ENCODE measurements at regions not wholly inside any gene's neighbourhood (a gene's known extent, or its start where the extent isn't known, plus 50 kb on each side); places are given as distances from the start of the nearest gene placed in this dataset.

DNA sequence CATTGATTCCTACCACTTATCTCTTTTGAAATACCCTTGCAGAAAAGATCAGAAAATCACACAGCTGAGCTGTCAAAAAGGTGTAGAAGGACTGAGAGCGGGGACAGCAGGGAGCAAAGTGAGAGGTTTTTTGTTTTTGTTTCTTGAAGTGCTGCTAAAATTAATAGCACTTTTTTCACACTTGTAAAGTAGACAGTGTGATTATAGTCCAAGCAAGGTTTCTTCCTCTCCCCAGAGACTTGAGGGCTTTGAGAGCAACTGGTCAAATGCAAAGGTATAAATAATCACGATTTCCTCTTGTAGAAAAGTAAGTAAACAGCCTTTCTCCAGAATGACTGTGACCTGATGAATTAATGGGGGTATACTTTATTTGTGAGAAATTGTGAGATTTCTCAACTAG, 326.9 kb downstream of the ZNF608 start:
- no peak for DNase-seq (ENCODE audit: low read depth)
- TF ChIP-seq, protein P1, sequence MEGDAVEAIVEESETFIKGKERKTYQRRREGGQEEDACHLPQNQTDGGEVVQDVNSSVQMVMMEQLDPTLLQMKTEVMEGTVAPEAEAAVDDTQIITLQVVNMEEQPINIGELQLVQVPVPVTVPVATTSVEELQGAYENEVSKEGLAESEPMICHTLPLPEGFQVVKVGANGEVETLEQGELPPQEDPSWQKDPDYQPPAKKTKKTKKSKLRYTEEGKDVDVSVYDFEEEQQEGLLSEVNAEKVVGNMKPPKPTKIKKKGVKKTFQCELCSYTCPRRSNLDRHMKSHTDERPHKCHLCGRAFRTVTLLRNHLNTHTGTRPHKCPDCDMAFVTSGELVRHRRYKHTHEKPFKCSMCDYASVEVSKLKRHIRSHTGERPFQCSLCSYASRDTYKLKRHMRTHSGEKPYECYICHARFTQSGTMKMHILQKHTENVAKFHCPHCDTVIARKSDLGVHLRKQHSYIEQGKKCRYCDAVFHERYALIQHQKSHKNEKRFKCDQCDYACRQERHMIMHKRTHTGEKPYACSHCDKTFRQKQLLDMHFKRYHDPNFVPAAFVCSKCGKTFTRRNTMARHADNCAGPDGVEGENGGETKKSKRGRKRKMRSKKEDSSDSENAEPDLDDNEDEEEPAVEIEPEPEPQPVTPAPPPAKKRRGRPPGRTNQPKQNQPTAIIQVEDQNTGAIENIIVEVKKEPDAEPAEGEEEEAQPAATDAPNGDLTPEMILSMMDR (conservative IDR thresholded peaks at IDR 0.05; ENCODE audit: low read depth, low read length) = no peak
- H3K4me3 ChIP-seq (ENCODE audit: low read depth, low read length) = no peak overlapping the region

DNA sequence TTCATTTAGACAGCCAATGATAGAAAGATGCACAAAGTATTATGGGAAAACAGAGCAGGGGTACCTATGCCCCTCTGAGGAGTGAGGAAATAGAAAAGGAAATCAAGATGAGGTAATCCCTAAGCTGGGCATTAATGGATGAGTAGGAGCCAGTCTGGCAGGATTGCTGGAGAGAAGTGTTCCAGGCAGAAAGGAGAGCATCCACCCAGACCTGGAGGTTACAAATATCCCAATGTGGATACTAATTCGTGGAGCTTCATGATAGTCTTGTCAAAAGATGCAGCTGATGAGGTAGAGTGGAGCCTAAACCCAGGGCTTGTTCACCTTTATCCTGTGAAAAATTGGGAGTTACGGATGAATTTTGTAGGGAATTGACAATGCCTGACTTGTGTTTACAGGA, 328.0 kb downstream of the ZNF608 start:
- TF ChIP-seq, protein P1 (conservative IDR thresholded peaks at IDR 0.05; ENCODE audit: low read depth, low read length) = no peak
- no peak for DNase-seq (ENCODE audit: low read depth)
- H3K4me3 ChIP-seq (ENCODE audit: low read depth, low read length) = no peak overlapping the region

DNA sequence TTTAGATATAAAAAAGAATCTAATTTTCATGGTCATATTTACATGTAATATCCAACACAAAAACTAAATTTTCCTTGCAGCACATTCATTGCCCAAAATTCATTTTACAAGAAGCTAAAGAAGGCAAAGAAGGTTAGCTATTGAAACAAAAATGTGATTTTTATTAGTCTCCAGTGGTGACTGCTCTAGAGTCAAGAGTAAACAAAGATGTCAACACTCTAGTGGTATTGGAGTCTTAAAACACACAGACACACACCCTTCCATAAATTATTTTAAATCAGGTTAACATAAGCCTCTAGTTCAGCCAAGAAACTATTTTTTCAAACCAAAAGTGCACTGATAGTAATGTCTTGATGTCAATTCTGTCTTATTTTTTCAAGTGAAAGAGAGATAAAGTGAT, 329.2 kb downstream of the ZNF608 start:
- TF ChIP-seq, protein P1 (conservative IDR thresholded peaks at IDR 0.05; ENCODE audit: low read depth, low read length) = no peak
- DNase-seq (ENCODE audit: low read depth) = no peak
- H3K4me3 ChIP-seq (ENCODE audit: low read depth, low read length) = no peak overlapping the region

DNA sequence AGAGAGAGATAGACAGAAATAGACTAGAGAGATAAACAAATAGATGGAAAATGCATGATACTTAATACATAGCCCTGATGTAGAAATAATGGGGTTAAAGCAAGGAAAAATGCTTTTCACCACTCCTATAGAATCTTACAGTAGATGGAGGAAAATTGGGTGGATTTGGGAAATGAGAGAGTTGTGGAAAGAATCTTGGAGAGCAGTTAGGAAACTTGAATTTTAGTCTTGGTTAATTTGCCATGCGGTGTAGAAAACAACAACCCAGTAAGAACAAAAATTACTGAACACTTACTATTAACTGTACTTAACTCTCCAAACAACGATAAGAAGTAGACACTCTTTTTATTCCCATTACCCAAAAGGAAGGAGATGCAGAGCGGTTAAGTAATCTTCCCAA, 329.8 kb downstream of the ZNF608 start:
- H3K4me3 ChIP-seq (ENCODE audit: low read depth, low read length) = no peak overlapping the region
- no peak for DNase-seq (ENCODE audit: low read depth)
- TF ChIP-seq, protein P1 (conservative IDR thresholded peaks at IDR 0.05; ENCODE audit: low read depth, low read length) = no peak

DNA sequence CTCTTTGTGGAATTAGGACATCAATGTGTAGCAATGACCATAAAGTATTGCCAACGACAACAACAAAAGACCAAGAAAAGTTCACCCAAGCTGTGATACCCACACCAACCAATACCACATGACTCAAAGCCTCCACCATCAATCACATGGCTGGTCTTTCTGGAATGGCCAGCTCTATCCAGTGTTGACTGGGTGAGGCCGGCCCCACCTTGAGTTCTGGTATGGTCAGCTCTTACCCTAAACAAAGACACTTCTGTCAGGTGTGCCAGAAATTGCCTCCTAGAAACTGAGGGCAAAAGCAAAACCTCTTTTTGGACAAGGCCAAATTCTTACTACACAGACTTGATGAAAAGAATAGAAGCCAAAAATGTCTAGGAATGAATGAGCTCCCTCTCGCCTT, 331.5 kb downstream of the ZNF608 start:
- H3K4me3 ChIP-seq (ENCODE audit: low read depth, low read length) = no peak overlapping the region
- TF ChIP-seq, protein P1 (conservative IDR thresholded peaks at IDR 0.05; ENCODE audit: low read depth, low read length) = no peak
- no peak for DNase-seq (ENCODE audit: low read depth)

DNA sequence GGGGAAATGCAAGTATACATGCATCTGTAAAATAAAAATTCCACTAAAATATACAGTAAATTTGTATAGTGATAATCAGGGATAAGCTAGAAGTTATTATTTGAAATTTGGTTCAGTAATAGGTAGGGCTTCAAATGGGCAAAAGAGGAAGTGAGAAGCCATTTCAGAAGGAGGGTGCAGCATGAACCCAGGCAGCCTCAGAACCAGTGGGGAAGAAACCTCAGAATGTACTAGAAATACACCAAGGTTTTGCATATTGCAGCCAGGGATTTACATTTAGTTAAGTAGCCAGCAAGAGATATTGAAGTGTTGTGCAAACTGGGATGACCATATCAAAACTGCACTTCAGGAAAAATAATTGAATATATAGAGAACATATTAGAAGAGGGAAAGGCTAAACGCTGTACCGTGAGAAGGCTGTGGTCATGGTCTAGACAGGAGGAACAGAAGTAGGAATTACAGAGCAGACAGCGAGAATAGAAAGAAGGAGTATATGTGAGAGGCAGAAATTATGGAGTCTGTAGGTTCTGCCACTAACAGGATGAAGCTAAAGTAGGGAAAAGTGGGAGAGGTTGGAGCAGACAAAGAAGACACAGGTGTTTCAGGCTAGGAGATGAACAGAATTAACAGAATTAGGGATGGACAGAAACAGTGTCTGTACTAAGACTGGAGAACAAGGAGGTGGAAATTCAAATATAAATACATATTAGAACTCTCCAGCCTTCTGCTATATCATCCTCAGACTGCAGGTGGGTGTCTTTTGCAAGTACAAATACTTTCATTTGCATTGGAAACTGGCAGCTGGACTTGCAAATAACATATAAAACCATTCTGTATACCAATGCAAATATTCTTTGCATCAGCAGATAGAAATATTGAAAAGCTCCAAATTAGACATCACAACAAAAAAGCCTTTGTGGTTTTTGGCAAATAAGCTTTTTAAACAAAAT, 335.6 kb downstream of the ZNF608 start:
- peak; percentile 75 for DNase-seq (ENCODE audit: low read depth)
- no peak overlapping the region for H3K4me3 ChIP-seq (ENCODE audit: low read depth, low read length)
- TF ChIP-seq, protein P1 (conservative IDR thresholded peaks at IDR 0.05; ENCODE audit: low read depth, low read length) = peak; percentile 54

Data from choroid plexus epithelial cell (primary cell).